ENCODE measurements at regions not wholly inside any gene's neighbourhood (a gene's known extent, or its start where the extent isn't known, plus 50 kb on each side); places are given as distances from the start of the nearest gene placed in this dataset.
"Not testable (repeated sequence)": the region's sequence is repeated elsewhere in the genome, so short reads cannot be mapped to it uniquely, and the experiment has no call there.

DNA sequence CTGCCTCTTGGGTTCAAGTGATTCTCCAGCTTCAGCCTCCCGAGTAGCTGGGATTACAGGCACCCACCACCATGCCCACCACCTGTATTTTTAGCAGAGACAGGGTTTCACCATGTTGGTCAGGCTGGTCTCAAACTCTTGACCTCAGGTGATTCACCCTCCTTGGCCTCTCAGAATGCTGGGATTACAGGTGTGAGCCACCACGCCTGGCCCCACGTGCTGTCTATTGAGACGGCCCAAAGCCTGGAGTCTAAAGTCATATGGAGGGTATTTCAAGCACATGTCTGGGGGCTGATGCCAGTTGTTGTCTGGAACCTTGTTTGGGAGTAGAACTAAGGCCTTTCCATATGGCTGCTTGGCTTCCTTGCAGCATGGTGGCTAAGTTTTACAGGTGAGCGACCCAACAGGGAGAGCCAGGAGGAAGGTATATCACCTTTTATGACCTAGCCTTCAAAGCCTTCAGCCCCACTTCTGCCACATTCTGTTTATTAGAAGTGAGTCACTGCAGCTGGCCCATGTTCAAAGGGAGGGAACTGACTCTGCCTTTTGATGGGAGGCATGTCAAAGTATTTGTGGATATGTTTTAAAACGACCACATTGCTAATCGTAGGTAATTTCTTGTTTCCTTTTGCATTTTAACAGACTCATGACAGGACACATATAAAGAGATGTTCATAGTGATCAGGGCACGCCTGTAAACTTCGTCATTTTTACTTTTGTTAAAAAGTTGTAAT, 105.3 kb upstream of the GOLGA6L4 start:
- TF ChIP-seq, protein P1, sequence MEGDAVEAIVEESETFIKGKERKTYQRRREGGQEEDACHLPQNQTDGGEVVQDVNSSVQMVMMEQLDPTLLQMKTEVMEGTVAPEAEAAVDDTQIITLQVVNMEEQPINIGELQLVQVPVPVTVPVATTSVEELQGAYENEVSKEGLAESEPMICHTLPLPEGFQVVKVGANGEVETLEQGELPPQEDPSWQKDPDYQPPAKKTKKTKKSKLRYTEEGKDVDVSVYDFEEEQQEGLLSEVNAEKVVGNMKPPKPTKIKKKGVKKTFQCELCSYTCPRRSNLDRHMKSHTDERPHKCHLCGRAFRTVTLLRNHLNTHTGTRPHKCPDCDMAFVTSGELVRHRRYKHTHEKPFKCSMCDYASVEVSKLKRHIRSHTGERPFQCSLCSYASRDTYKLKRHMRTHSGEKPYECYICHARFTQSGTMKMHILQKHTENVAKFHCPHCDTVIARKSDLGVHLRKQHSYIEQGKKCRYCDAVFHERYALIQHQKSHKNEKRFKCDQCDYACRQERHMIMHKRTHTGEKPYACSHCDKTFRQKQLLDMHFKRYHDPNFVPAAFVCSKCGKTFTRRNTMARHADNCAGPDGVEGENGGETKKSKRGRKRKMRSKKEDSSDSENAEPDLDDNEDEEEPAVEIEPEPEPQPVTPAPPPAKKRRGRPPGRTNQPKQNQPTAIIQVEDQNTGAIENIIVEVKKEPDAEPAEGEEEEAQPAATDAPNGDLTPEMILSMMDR (IDR thresholded peaks at IDR 0.05; ENCODE audit: low read length) = not testable (repeated sequence)
- not testable (repeated sequence) for TF ChIP-seq EZH2 (IDR thresholded peaks at IDR 0.05; ENCODE audit: borderline replicate concordance, low read length)

Measured in OCI-LY1 (cell line).